HL-60 (cell line): ENCODE measurements at regions not wholly inside any gene's neighbourhood (a gene's known extent, or its start where the extent isn't known, plus 50 kb on each side); places are given as distances from the start of the nearest gene placed in this dataset.

Experiments
- CTCF ChIP-seq: IDR thresholded peaks from one replicate; pipeline ENCODE4 v1.5.1; 2011; ENCODE audit warnings: low read length, control low read depth, inconsistent platforms; ENCODE audit not compliant: insufficient read depth
- GABPA ChIP-seq: IDR thresholded peaks from 2 replicates; pipeline ENCODE4 v1.6.1; 2012; ENCODE audit warnings: low read depth
- POLR2AphosphoS5 ChIP-seq: IDR thresholded peaks from 2 replicates; pipeline ENCODE4 v1.6.1; 2012; ENCODE audit warnings: low read depth
- TF ChIP-seq, protein P1 (sequence below): IDR thresholded peaks from 2 replicates; pipeline ENCODE4 v1.6.1; 2012; ENCODE audit warnings: low read depth; ENCODE audit not compliant: insufficient replicate concordance

DNA sequence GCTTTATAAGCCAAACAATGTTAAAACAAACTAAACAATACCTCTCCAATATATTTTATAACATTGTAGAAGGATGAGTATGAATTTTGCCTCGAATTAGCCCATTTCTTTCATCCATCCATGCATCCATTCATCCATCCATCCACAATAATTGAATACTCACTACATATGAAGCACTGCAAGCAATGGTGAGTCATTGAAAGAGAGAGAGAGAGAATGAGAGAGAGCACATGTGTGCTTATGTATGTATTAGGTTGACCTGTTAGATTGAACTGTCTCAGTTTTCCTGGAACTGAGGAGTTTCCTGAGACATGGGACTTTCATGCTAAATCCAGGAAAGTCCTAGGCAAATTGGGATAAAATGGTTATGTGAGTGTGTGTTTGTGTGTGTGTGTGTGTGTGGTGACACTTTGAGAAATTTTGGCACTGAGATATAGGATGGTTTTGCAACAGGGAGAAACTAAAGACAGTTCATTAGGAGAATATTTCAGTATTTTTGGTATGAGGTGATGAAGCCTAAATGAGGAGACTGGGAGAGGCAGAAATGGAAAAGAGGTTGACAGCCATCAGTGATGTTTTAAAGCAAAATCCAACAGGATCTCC, 98.4 kb downstream of the C12orf75 start:
- TF ChIP-seq, protein P1, sequence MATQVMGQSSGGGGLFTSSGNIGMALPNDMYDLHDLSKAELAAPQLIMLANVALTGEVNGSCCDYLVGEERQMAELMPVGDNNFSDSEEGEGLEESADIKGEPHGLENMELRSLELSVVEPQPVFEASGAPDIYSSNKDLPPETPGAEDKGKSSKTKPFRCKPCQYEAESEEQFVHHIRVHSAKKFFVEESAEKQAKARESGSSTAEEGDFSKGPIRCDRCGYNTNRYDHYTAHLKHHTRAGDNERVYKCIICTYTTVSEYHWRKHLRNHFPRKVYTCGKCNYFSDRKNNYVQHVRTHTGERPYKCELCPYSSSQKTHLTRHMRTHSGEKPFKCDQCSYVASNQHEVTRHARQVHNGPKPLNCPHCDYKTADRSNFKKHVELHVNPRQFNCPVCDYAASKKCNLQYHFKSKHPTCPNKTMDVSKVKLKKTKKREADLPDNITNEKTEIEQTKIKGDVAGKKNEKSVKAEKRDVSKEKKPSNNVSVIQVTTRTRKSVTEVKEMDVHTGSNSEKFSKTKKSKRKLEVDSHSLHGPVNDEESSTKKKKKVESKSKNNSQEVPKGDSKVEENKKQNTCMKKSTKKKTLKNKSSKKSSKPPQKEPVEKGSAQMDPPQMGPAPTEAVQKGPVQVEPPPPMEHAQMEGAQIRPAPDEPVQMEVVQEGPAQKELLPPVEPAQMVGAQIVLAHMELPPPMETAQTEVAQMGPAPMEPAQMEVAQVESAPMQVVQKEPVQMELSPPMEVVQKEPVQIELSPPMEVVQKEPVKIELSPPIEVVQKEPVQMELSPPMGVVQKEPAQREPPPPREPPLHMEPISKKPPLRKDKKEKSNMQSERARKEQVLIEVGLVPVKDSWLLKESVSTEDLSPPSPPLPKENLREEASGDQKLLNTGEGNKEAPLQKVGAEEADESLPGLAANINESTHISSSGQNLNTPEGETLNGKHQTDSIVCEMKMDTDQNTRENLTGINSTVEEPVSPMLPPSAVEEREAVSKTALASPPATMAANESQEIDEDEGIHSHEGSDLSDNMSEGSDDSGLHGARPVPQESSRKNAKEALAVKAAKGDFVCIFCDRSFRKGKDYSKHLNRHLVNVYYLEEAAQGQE = no peak
- TF ChIP-seq CTCF (no peak), POLR2AphosphoS5 (no peak), GABPA (no peak)
